Cardiac muscle cell (in vitro differentiated cells and primary cell): ENCODE measurements at regions not wholly inside any gene's neighbourhood (a gene's known extent, or its start where the extent isn't known, plus 50 kb on each side); places are given as distances from the start of the nearest gene placed in this dataset.

Experiments
- DNase-seq, 2 donors: peaks; one replicate each; pipeline versions ENCODE4 v3.0.0 to v3.0.0-alpha.2; 2010 to 2017; ENCODE audit warnings: low read depth in 1 of 2, low spot score in 1 of 2
- H3K27ac ChIP-seq: fragments of 200-600 bp; sonication (generic); 2 replicates; pipeline ENCODE4 v1.5.1; 2016
- H3K27me3 ChIP-seq: fragments of 200-600 bp; sonication (generic); 2 replicates; pipeline ENCODE4 v1.6.0; 2016; ENCODE audit warnings: control low read depth
- H3K36me3 ChIP-seq: fragments of 200-600 bp; sonication (generic); 2 replicates; pipeline ENCODE4 v1.5.1; 2016; ENCODE audit warnings: control low read depth
- H3K4me1 ChIP-seq: fragments of 200-600 bp; sonication (generic); 2 replicates; pipeline ENCODE4 v1.8.1; 2017; ENCODE audit warnings: low read depth, mild to moderate bottlenecking, mixed run types
- H3K4me3 ChIP-seq: fragments of 200-600 bp; sonication (generic); 2 replicates; pipeline ENCODE4 v1.5.1; 2016; ENCODE audit warnings: mild to moderate bottlenecking
- H3K9me3 ChIP-seq: fragments of 200-600 bp; sonication (generic); 2 replicates; pipeline ENCODE4 v1.5.1; 2017; ENCODE audit warnings: low read depth, mild to moderate bottlenecking, control low read depth
- CTCF ChIP-seq: IDR thresholded peaks from 2 replicates; pipeline ENCODE4 v1.5.1; 2012; ENCODE audit warnings: low read depth, mild to moderate bottlenecking, low read length

- DNase-seq = no peak
- Histone ChIP-seq H3K4me3 (no peak overlapping the region), H3K9me3 (no peaks in the 10 kb centered on the region), H3K4me1 (no peaks in the 10 kb centered on the region), H3K27me3 (no peaks in the 10 kb centered on the region), H3K36me3 (no peaks in the 10 kb centered on the region), H3K27ac (no peak overlapping the region)
- no peak for TF ChIP-seq CTCF
Observed at GRCh38 chr15:53414167-53414566, 345.3 kb downstream of the WDR72 start.

GRCh38 chr15:53412542-53412941, 346.9 kb downstream of the WDR72 start:
- Histone ChIP-seq H3K9me3 (no peaks in the 10 kb centered on the region), H3K27ac (no peak overlapping the region), H3K4me3 (no peak overlapping the region), H3K36me3 (no peaks in the 10 kb centered on the region), H3K4me1 (no peaks in the 10 kb centered on the region), H3K27me3 (no peaks in the 10 kb centered on the region)
- TF ChIP-seq CTCF = no peak
- DNase-seq = no peak

GRCh38 chr15:53404930-53405493, 354.5 kb downstream of the WDR72 start:
- H3K4me1 ChIP-seq = no peaks in the 10 kb centered on the region
- H3K27me3 ChIP-seq = no peaks in the 10 kb centered on the region
- H3K27ac ChIP-seq = no peak overlapping the region
- H3K36me3 ChIP-seq = no peaks in the 10 kb centered on the region
- DNase-seq = no peak
- no peak for TF ChIP-seq CTCF
- no peaks in the 10 kb centered on the region for H3K9me3 ChIP-seq
- H3K4me3 ChIP-seq = no peak overlapping the region

GRCh38 chr15:53401503-53401902, 358.0 kb downstream of the WDR72 start:
- no peak for TF ChIP-seq CTCF
- Histone ChIP-seq H3K4me1 (no peaks in the 10 kb centered on the region), H3K36me3 (no peaks in the 10 kb centered on the region), H3K27ac (no peak overlapping the region), H3K27me3 (no peaks in the 10 kb centered on the region), H3K9me3 (no peaks in the 10 kb centered on the region), H3K4me3 (no peak overlapping the region)
- DNase-seq = no peak

- H3K27me3 ChIP-seq = no peaks in the 10 kb centered on the region
- no peak overlapping the region for H3K4me3 ChIP-seq
- no peak for DNase-seq
- TF ChIP-seq CTCF = no peak
- no peaks in the 10 kb centered on the region for H3K36me3 ChIP-seq
- no peak overlapping the region for H3K27ac ChIP-seq
- H3K4me1 ChIP-seq = no peaks in the 10 kb centered on the region
- no peaks in the 10 kb centered on the region for H3K9me3 ChIP-seq
Observed at GRCh38 chr15:53400986-53401385, 358.5 kb downstream of the WDR72 start.
